ENCODE measurements at regions not wholly inside any gene's neighbourhood (a gene's known extent, or its start where the extent isn't known, plus 50 kb on each side); places are given as distances from the start of the nearest gene placed in this dataset.

DNA sequence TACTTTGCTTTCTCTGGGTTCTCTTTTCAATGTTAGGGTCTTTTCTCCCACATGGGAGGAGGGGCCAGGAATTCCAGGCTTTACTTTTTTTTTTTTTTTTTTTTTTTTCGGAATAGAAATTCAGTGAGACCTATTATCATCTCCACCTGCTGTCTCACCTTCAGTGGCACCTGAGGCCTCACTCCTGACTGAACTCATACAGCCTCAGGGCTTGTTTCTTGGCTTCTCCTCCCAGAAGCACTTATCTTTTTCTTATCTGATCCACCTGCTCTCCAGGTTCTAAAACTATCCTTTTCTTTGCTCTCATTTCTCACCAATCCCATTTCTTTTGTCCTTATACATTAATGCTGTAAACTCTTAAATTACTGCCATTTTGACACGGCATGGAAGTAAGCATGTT is 117.3 kb upstream of the PPP3CA start:
- Mint-ChIP-seq H3K36me3 (ENCODE audit: insufficient read depth) (no peaks in the 10 kb centered on the region), H3K9me3 (peaks cover 4% of the 10 kb centered on the region), H3K4me1 (ENCODE audit: low read depth) (no peaks in the 10 kb centered on the region), H3K4me3 (no peak overlapping the region), H3K27me3 (ENCODE audit: low read depth) (peaks cover 21% of the 10 kb centered on the region)
- ATAC-seq = no peak
- DNase-seq = no peak

DNA sequence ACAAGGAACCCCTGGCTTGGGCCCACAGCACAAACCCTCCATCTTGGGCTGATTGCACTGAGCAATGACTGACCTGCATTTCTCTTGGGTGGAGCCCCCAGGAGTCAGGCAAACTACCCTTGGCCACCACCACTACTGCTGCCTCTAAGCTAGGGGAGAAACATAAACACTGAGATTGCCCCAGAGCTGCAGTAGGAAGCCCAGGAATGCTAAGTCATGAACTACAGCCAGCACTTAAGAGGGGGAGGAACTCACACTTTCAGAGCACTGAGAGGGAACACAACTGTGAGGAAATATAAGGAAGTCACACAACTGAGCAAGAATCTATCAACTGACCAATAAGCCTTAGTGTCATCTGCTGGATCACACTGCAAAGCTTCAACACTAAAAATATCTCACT is 111.6 kb upstream of the PPP3CA start:
- Mint-ChIP-seq H3K9me3 (peaks cover 4% of the 10 kb centered on the region), H3K4me1 (ENCODE audit: low read depth) (no peaks in the 10 kb centered on the region), H3K4me3 (no peak overlapping the region), H3K36me3 (ENCODE audit: insufficient read depth) (no peaks in the 10 kb centered on the region), H3K27me3 (ENCODE audit: low read depth) (peaks cover 25% of the 10 kb centered on the region)
- ATAC-seq (no peak), DNase-seq (no peak)

DNA sequence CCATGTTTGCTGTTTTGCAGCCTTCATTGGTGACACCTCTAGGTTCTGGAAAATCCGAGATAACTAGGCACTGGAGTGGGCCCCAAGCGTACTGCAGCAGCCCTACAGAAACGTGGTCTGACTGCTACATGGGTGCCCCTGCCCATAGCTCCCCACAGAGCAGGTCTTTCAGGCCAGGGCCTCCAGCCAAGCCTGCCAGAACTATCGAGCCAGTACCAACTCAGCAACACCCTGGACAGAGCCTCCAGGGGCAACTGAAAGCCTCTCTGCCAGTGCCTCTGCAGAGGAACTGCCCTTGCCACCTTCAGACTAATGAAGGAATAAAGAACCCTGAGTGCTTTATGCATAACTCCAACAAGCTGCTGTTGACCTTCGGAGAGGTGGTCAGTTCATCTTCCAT is 111.1 kb upstream of the PPP3CA start:
- H3K9me3 Mint-ChIP-seq = peaks cover 4% of the 10 kb centered on the region
- no peaks in the 10 kb centered on the region for H3K36me3 Mint-ChIP-seq (ENCODE audit: insufficient read depth)
- ATAC-seq = no peak
- H3K4me1 Mint-ChIP-seq (ENCODE audit: low read depth) = no peaks in the 10 kb centered on the region
- no peak overlapping the region for H3K4me3 Mint-ChIP-seq
- DNase-seq = no peak
- peaks cover 25% of the 10 kb centered on the region for H3K27me3 Mint-ChIP-seq (ENCODE audit: low read depth)

DNA sequence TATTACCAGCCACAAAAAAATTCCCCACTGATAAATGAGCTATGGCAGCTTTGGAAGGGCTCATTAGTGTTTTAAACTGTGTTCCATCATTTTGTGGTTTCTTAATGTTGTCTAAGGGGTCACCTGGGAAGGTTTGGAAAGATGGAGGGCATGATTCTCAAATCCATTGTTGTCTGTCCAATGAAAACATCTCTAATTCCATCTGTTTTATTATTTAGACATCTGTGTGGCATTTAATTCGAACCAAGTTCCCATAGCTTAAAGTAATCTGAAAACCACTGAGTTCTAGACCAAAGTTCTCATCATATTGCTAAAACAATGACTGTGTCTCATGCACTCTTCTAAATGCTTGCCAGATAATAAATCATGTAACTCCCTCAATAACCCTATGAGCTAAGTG is 103.8 kb upstream of the PPP3CA start:
- no peaks in the 10 kb centered on the region for H3K4me1 Mint-ChIP-seq (ENCODE audit: low read depth)
- H3K4me3 Mint-ChIP-seq = no peak overlapping the region
- no peaks in the 10 kb centered on the region for H3K9me3 Mint-ChIP-seq
- ATAC-seq (no peak), DNase-seq (no peak)
- no peaks in the 10 kb centered on the region for H3K36me3 Mint-ChIP-seq (ENCODE audit: insufficient read depth)
- H3K27me3 Mint-ChIP-seq (ENCODE audit: low read depth) = peaks cover 5% of the 10 kb centered on the region

DNA sequence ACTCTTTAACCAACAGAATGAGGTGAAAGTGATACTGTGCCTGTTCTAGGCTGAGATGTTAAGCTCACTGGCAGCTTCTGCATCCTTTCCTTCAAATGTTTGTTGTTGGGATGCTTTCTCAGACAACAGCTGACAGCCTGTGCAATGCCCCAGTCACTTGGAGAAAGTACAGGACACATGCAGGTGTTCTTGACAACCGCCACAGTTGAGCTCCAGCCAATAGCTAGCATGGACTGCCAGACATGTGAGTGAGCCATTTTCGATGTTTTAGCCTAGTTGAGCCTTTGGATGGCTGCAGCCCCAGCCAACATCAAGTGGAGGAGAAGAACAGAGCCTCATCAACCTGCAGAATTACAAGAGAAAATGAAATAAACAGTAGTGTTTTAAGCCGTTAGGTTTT is 94.1 kb upstream of the PPP3CA start:
- Mint-ChIP-seq H3K9me3 (no peaks in the 10 kb centered on the region), H3K4me1 (ENCODE audit: low read depth) (no peaks in the 10 kb centered on the region), H3K4me3 (no peak overlapping the region), H3K36me3 (ENCODE audit: insufficient read depth) (no peaks in the 10 kb centered on the region), H3K27me3 (ENCODE audit: low read depth) (peaks cover 11% of the 10 kb centered on the region)
- ATAC-seq = no peak
- DNase-seq = no peak

DNA sequence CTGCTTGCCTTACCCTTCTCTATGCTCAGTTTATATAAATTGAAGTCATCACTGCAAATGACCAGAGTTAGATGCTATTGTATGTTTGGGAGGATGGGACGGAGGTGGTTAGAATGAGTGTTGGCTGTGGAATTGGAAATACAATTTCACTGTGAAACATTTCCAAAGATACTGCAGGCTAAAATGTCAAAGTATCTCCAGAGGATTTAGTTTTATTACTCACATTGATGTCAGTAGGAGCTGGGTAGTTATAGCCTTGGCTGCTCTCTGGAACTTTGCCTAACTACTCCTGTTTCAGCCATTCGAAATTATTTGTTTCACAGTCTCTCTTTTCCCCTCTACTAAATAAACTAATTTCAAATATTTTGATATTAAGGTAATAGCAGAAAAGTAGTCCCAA is 92.6 kb upstream of the PPP3CA start:
- DNase-seq = no peak

DNA sequence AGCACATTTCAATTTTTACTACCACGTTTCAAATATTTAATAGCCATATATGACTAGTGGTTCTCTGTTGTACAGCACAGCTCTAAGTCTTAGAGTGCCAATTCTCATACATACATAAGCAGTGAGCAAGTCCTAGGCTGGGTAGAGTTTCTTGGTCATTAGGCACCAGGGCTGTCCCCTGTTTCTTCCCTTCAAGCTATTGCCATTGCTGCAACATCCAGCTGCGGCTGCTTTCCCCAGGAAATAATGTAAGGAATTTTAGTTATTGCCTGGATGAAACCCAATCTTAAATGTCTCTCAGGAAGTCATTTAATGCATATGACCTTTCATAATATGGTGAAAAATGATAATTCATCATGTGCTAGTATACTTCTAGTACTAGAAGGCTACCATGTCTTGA is 74.1 kb upstream of the PPP3CA start:
- ATAC-seq (no peak), DNase-seq (no peak)
- H3K4me3 Mint-ChIP-seq = no peak overlapping the region
- peaks cover 39% of the 10 kb centered on the region for H3K4me1 Mint-ChIP-seq (ENCODE audit: low read depth)
- H3K27me3 Mint-ChIP-seq (ENCODE audit: low read depth) = peaks cover 20% of the 10 kb centered on the region
- H3K9me3 Mint-ChIP-seq = no peaks in the 10 kb centered on the region
- no peaks in the 10 kb centered on the region for H3K36me3 Mint-ChIP-seq (ENCODE audit: insufficient read depth)

More for the DNA sequence above, 92.6 kb upstream of the PPP3CA start:
- no peaks in the 10 kb centered on the region for H3K36me3 Mint-ChIP-seq (ENCODE audit: insufficient read depth)
- H3K9me3 Mint-ChIP-seq = no peaks in the 10 kb centered on the region
- H3K27me3 Mint-ChIP-seq (ENCODE audit: low read depth) = peaks cover 13% of the 10 kb centered on the region
- no peaks in the 10 kb centered on the region for H3K4me1 Mint-ChIP-seq (ENCODE audit: low read depth)
- no peak for ATAC-seq
- no peak overlapping the region for H3K4me3 Mint-ChIP-seq

DNA sequence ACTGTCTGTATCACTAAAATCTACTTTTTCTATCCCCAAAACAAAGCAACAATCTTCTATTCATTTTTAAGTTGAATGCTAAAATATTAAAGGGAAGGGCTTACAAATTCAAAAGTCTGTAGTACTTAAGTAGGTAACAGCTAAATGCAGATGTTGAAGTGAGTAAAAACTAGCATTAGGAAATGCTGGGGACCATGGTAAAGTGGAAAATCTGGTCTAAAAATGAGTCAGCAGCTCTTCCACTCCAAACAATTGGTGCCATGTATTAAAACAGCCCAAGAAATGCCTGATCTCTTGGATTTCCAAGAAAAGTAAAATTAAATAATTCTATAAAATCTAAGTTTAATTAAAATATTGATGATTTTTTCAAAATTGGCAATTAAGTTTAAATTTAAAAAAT is 73.3 kb upstream of the PPP3CA start:
- Mint-ChIP-seq H3K36me3 (ENCODE audit: insufficient read depth) (no peaks in the 10 kb centered on the region), H3K9me3 (no peaks in the 10 kb centered on the region), H3K4me3 (no peak overlapping the region), H3K4me1 (ENCODE audit: low read depth) (peaks cover 41% of the 10 kb centered on the region), H3K27me3 (ENCODE audit: low read depth) (peaks cover 21% of the 10 kb centered on the region)
- ATAC-seq (no peak), DNase-seq (no peak)

DNA sequence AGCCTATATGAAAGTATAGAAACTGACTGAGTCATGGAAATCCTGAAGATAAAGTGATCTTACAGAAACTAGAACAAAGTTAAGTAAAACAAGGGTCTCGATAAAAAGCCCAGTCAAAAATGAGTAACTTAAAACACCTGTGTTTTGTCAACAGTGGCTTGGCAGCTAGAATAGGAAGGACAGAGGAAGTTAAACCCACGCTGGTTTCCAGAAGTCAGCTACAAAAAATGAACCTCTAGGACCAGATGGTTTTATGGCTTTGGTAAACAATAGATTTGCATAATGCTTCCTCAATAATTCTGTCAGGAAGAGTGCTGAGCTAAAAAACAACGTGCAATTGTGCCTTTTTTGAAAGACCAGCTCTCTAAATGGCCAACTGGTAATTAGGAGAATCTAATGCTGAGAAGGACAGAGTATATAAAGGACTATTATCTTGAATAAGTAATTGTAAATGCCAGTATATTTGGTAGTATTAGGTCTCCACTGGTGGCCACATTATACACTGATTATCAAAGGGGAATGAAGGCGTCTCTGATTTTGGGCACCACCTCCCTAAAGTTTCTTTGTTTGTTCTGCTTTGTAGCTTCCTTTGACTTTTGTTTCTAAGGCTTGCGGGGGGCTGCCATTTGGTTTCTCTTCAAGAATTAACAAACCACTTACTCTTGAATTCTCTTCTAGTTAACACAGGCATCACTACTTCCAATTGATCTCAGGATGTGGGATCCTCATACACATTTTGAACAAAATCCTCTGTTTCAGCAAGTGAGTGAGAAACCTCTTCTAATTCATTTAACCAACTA is 72.2 kb upstream of the PPP3CA start:
- peak; percentile 54 to 56 for ATAC-seq
- H3K9me3 Mint-ChIP-seq = no peaks in the 10 kb centered on the region
- no peak for DNase-seq
- H3K27me3 Mint-ChIP-seq (ENCODE audit: low read depth) = peaks cover 26% of the 10 kb centered on the region
- peaks cover 47% of the 10 kb centered on the region for H3K4me1 Mint-ChIP-seq (ENCODE audit: low read depth)
- peak overlapping the region; percentile 42 for H3K4me3 Mint-ChIP-seq
- no peaks in the 10 kb centered on the region for H3K36me3 Mint-ChIP-seq (ENCODE audit: insufficient read depth)

DNA sequence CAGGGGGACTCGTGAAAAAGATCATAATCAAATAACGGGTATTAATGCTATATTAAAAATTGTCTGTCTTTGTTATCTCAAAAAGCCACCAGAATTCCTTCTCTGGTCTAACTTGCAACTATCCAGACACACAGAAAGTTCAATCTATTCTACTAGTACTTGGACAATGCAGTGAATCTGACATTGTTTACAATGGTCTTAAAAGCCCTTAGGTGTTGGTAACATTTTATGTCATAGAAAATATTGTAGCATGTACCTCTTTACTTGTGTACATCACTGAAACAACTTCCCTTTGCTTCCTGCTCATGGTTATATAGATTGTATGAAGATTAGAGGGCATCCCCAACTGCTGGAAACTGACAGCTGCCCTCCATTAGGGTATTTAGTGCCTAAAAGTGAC is 71.1 kb upstream of the PPP3CA start:
- Mint-ChIP-seq H3K36me3 (ENCODE audit: insufficient read depth) (no peaks in the 10 kb centered on the region), H3K4me1 (ENCODE audit: low read depth) (peaks cover 51% of the 10 kb centered on the region), H3K9me3 (no peaks in the 10 kb centered on the region), H3K27me3 (ENCODE audit: low read depth) (peaks cover 31% of the 10 kb centered on the region), H3K4me3 (peak overlapping the region; percentile 70)
- no peak for DNase-seq
- no peak for ATAC-seq

DNA sequence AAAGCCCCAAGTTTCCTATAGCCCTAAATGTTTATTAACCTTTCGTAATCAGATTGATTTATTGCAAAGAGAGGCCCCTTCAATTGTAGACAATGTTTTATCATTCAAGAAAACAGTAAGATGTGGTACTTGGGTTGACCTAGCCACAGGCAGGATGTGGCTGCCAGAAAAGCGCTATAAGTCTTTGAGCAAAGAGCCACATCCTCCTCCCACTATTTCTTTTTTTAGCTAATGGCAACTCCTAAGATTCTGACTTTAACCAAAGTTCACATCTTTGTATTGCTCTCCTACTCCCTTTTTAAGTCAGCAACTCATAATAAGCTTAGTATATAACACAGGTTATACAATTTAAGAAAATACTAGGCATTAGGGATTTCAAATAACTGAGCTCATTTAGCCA is 70.7 kb upstream of the PPP3CA start:
- H3K9me3 Mint-ChIP-seq = no peaks in the 10 kb centered on the region
- peak overlapping the region; percentile 70 for H3K4me3 Mint-ChIP-seq
- no peaks in the 10 kb centered on the region for H3K36me3 Mint-ChIP-seq (ENCODE audit: insufficient read depth)
- H3K27me3 Mint-ChIP-seq (ENCODE audit: low read depth) = peaks cover 32% of the 10 kb centered on the region
- ATAC-seq (peak; percentile 85 to 89), DNase-seq (peak; percentile 22)
- peaks cover 51% of the 10 kb centered on the region for H3K4me1 Mint-ChIP-seq (ENCODE audit: low read depth)

DNA sequence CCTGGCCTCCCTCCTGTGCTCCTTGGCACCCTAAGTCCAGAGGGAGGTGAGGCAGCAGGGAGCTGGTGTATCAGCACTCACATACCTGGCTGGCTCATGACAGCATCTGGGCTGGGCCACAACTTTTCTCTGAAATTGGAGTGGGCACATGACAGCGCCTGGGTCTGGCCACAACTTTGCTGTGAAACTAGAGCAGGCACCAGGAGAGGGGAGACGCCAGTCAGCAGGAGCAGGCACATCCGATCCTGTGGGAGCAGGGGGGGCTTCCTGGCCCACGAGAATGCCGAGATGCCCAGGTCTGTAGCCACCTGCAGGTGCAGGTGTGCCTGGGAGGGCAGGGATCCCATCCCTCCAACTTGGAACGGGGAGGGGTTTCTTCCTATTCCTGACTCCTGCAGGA is 69.7 kb upstream of the PPP3CA start:
- H3K36me3 Mint-ChIP-seq (ENCODE audit: insufficient read depth) = no peaks in the 10 kb centered on the region
- H3K9me3 Mint-ChIP-seq = no peaks in the 10 kb centered on the region
- peaks cover 51% of the 10 kb centered on the region for H3K4me1 Mint-ChIP-seq (ENCODE audit: low read depth)
- peaks cover 35% of the 10 kb centered on the region for H3K27me3 Mint-ChIP-seq (ENCODE audit: low read depth)
- ATAC-seq (no peak), DNase-seq (no peak)
- peak overlapping the region; percentile 46 for H3K4me3 Mint-ChIP-seq

DNA sequence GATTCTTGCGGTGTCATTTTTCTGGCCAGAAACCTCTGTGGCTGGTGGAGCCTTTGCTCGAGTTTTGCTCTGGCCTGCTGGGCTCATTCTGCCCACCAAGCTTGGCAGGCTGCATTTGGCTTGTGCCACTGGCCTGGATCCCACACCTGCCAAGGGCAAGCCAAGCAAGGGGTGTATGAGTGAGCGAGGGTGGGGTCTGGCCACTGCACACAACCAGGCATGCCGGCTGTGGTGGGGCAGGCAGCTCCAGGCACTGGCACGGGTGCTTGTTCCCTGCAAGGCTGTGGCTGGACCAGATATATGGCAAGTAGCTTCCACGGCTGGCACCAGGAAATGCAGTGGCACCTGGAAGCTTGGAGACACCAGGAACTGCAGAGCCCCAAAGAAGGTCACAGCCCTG is 68.6 kb upstream of the PPP3CA start:
- Mint-ChIP-seq H3K36me3 (ENCODE audit: insufficient read depth) (no peaks in the 10 kb centered on the region), H3K4me3 (no peak overlapping the region), H3K9me3 (no peaks in the 10 kb centered on the region), H3K27me3 (ENCODE audit: low read depth) (peaks cover 33% of the 10 kb centered on the region), H3K4me1 (ENCODE audit: low read depth) (peaks cover 55% of the 10 kb centered on the region)
- ATAC-seq (no peak), DNase-seq (no peak)

DNA sequence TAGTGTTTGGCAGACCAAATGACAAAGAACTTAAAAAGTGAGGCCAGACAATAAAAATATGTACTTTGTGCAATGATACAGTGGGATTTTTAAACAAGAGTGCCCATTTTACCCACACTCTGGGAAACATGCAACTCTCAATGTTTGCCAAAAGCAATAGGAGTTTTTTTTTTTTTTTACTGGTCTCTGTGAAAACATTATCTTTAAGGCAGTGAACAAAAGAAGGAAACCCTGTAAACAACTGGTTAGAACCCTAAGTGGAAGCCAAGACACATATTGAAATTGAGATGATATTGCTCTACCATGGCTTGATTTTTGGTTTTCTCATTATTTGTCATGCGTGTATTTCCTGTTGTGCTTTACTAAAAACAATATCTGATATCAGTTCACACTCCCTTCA is 67.2 kb upstream of the PPP3CA start:
- H3K4me3 Mint-ChIP-seq = no peak overlapping the region

DNA sequence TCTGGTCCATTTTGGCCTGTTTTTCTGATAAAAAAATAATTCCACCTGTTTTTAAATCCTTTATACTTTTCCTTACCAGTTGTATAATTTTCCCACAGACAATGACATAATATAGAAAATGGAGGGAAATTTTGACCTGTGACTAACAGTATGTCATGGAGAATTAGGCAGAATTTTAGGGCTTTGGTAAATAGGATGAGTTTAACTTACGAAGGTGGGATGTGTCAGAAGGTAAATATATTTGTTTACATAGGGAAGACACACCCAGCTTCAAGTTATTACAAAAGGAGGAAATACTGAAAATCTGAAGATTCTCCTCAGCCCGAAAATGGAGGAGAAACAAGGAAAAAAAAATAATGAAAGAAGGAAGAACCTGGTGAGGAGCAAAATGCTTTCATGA is 64.6 kb upstream of the PPP3CA start:
- Mint-ChIP-seq H3K4me3 (no peak overlapping the region), H3K9me3 (no peaks in the 10 kb centered on the region), H3K36me3 (ENCODE audit: insufficient read depth) (no peaks in the 10 kb centered on the region), H3K4me1 (ENCODE audit: low read depth) (peaks cover 20% of the 10 kb centered on the region), H3K27me3 (ENCODE audit: low read depth) (peaks cover 28% of the 10 kb centered on the region)
- DNase-seq = no peak
- no peak for ATAC-seq

More for the DNA sequence above, 67.2 kb upstream of the PPP3CA start:
- Mint-ChIP-seq H3K9me3 (no peaks in the 10 kb centered on the region), H3K4me1 (ENCODE audit: low read depth) (peaks cover 44% of the 10 kb centered on the region), H3K27me3 (ENCODE audit: low read depth) (peaks cover 29% of the 10 kb centered on the region), H3K36me3 (ENCODE audit: insufficient read depth) (no peaks in the 10 kb centered on the region)
- no peak for DNase-seq
- no peak for ATAC-seq
